Left lung (tissue), 4 donors: ENCODE measurements at regions not wholly inside any gene's neighbourhood (a gene's known extent, or its start where the extent isn't known, plus 50 kb on each side); places are given as distances from the start of the nearest gene placed in this dataset.
"Not testable (repeated sequence)": the region's sequence is repeated elsewhere in the genome, so short reads cannot be mapped to it uniquely, and the experiment has no call there.

Experiments
- ATAC-seq: fragments of 200-7000 bp; cut with Tn5 transposase; one replicate; pipeline ENCODE4 v1.9.1; 2020; ENCODE audit warnings: moderate library complexity
- DNase-seq, 4 donors: peaks; one replicate each; pipeline ENCODE4 v3.0.0-alpha.2; 2013 to 2020
- H3K27ac ChIP-seq, 2 donors: fragments of 200-600 bp; sonication (generic) in 1 of 2; one replicate each; pipeline versions ENCODE4 v1.5.0 to v1.8.0; 2020 to 2021
- H3K27me3 ChIP-seq, 2 donors: fragments of 200-600 bp; sonication (generic) in 1 of 2; one replicate each; pipeline versions ENCODE4 v1.5.0 to v1.8.0; 2020 to 2021
- H3K36me3 ChIP-seq, 2 donors: fragments of 200-600 bp; sonication (generic) in 1 of 2; one replicate each; pipeline versions ENCODE4 v1.5.0 to v1.8.0; 2020 to 2021
- H3K4me1 ChIP-seq, 2 donors: fragments of 200-600 bp; one replicate each; pipeline ENCODE4 v1.8.0; 2021
- H3K4me3 ChIP-seq, 2 donors: fragments of 200-600 bp; sonication (generic) in 1 of 2; one replicate each; pipeline versions ENCODE4 v1.5.0 to v1.8.0; 2020 to 2021; ENCODE audit warnings: mild to moderate bottlenecking in 1 of 2
- H3K9me3 ChIP-seq, 2 donors: fragments of 200-600 bp; sonication (generic) in 1 of 2; one replicate each; pipeline versions ENCODE4 v1.5.0 to v1.8.0; 2020 to 2021
- CTCF ChIP-seq, 2 donors: fragments of 200-600 bp; sonication (generic) in 1 of 2; IDR thresholded peaks; one replicate each; pipeline versions ENCODE4 v1.5.0 to v1.8.0; 2021; ENCODE audit warnings: antibody characterized with exemption in 2 of 2
- intact Hi-C, 2 donors: fragments of 100-400 bp; cut with DNase I; formaldehyde crosslinking; loops; one replicate each; pipeline versions ENCODE4 v1.11.2 to v1.14.2; 2022
- donor health status: DM: no; HTN: yes; CAD: no.
- donor health status: DM: no; HTN: no; CAD: no.

GRCh38 chr4:104286867-104287266 is 207.8 kb downstream of the CXXC4 start:
- Histone ChIP-seq H3K27ac (no peak overlapping the region), H3K27me3 (no peaks in the 10 kb centered on the region), H3K36me3 (no peaks in the 10 kb centered on the region), H3K4me3 (no peak overlapping the region), H3K9me3 (peaks cover 0 to 11% of the 10 kb centered on the region in 2 donors), H3K4me1 (no peaks in the 10 kb centered on the region)
- no peak for DNase-seq
- TF ChIP-seq CTCF (IDR thresholded peaks at IDR 0.05) = no peak
- ATAC-seq = no peak
- intact Hi-C loops = no loop called here

- ATAC-seq = no peak
Measured at GRCh38 chr4:104283303-104283702, 211.4 kb downstream of the CXXC4 start.

GRCh38 chr4:104279744-104280143 is 214.9 kb downstream of the CXXC4 start:
- Histone ChIP-seq H3K27ac (no peak overlapping the region), H3K9me3 (no peaks in the 10 kb centered on the region), H3K36me3 (no peaks in the 10 kb centered on the region), H3K4me3 (no peak overlapping the region), H3K4me1 (no peaks in the 10 kb centered on the region), H3K27me3 (no peaks in the 10 kb centered on the region)
- TF ChIP-seq CTCF (IDR thresholded peaks at IDR 0.05) = no peak
- no peak for DNase-seq
- ATAC-seq = no peak
- intact Hi-C loops = no loop called here

More at GRCh38 chr4:104283303-104283702, 211.4 kb downstream of the CXXC4 start:
- no peaks in the 10 kb centered on the region for H3K4me1 ChIP-seq
- TF ChIP-seq CTCF (IDR thresholded peaks at IDR 0.05) = no peak
- DNase-seq = no peak
- H3K4me3 ChIP-seq = no peak overlapping the region
- no peak overlapping the region for H3K27ac ChIP-seq
- H3K36me3 ChIP-seq = no peaks in the 10 kb centered on the region
- intact Hi-C loops = no loop called here
- H3K27me3 ChIP-seq = no peaks in the 10 kb centered on the region
- H3K9me3 ChIP-seq = peaks cover 0 to 2% of the 10 kb centered on the region in 2 donors

- no peak for ATAC-seq
- Histone ChIP-seq H3K27me3 (no peaks in the 10 kb centered on the region), H3K36me3 (no peaks in the 10 kb centered on the region), H3K27ac (no peak overlapping the region), H3K4me3 (no peak overlapping the region), H3K4me1 (no peaks in the 10 kb centered on the region), H3K9me3 (no peaks in the 10 kb centered on the region)
- no peak for DNase-seq
- no peak for TF ChIP-seq CTCF (IDR thresholded peaks at IDR 0.05)
- intact Hi-C loops = no loop called here
Measured at GRCh38 chr4:104272966-104273365, 221.7 kb downstream of the CXXC4 start.

GRCh38 chr4:104269603-104270002 is 225.1 kb downstream of the CXXC4 start:
- H3K27ac ChIP-seq, H3K27me3 ChIP-seq, DNase-seq, H3K9me3 ChIP-seq, H3K4me3 ChIP-seq, H3K36me3 ChIP-seq, H3K4me1 ChIP-seq, intact Hi-C loops, ATAC-seq: not testable (repeated sequence)

- TF ChIP-seq CTCF (IDR thresholded peaks at IDR 0.05) = no peak
- intact Hi-C loops = no loop called here
- Histone ChIP-seq H3K27me3 (no peaks in the 10 kb centered on the region), H3K4me3 (no peak overlapping the region), H3K27ac (no peak overlapping the region), H3K9me3 (no peaks in the 10 kb centered on the region), H3K36me3 (no peaks in the 10 kb centered on the region), H3K4me1 (no peaks in the 10 kb centered on the region)
- no peak for ATAC-seq
- DNase-seq = no peak
Measured at GRCh38 chr4:104263100-104263499, 231.6 kb downstream of the CXXC4 start.
